ENCODE measurements at regions not wholly inside any gene's neighbourhood (a gene's known extent, or its start where the extent isn't known, plus 50 kb on each side); places are given as distances from the start of the nearest gene placed in this dataset.

DNA sequence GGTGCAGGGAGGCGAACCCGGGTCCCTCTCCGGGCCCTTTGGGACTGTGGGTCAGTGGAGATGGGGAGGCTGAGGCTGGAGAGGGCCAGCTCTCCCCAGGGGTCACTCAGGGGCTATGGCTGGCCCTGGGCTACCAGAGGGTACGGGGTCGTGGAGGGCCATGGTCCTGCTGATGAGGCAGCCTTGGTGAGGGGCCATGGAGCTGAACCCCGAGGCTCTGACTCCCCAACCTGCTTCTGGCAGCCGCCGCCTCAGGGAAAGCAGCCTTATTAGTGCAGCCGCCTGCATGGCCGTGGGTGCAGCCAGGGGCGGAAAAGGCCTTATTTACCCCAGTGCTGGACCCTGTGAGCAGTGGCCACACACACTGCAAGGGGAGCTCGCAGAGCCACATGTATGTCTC lies 139.4 kb downstream of the MIAT start:
- DNase-seq, result no peak
- H3K4me1 ChIP-seq, result no peaks in the 10 kb centered on the region
- in situ Hi-C loops (cut with MboI; ENCODE audit: low sequenced_read_pairs in 4 of 4), result loop anchor here in 1 of 4 donors (25.0 kb wide), 1 partner anchor 91 kb away; no protein-coding TSS in a partner anchor
- no peak overlapping the region for H3K27ac ChIP-seq
- intact Hi-C loops (cut with DNase I; ENCODE audit: low total_unique reads), result no loop called here
- H3K36me3 ChIP-seq, result no peaks in the 10 kb centered on the region
- H3K9me3 ChIP-seq, result no peaks in the 10 kb centered on the region
- ATAC-seq, result no peak
- TF ChIP-seq CTCF (IDR thresholded peaks at IDR 0.05 in 4 of 5, conservative IDR thresholded peaks at IDR 0.05 in 1 of 5) (no peak), POLR2A (IDR thresholded peaks at IDR 0.05) (no peak)
- no peak overlapping the region for H3K4me3 ChIP-seq
- no peaks in the 10 kb centered on the region for H3K27me3 ChIP-seq

- ATAC-seq, result no peak
- no peak overlapping the region for H3K27ac ChIP-seq
- no peak for DNase-seq
- in situ Hi-C loops (cut with MboI; ENCODE audit: low sequenced_read_pairs in 4 of 4) (loop anchor here in 1 of 4 donors (25.0 kb wide), 1 partner anchor 89 kb away; no protein-coding TSS in a partner anchor), intact Hi-C loops (cut with DNase I; ENCODE audit: low total_unique reads) (no loop called here)
- H3K36me3 ChIP-seq, result no peaks in the 10 kb centered on the region
- H3K4me3 ChIP-seq, result no peak overlapping the region
- H3K4me1 ChIP-seq, result no peaks in the 10 kb centered on the region
- H3K9me3 ChIP-seq, result no peaks in the 10 kb centered on the region
- TF ChIP-seq POLR2A (IDR thresholded peaks at IDR 0.05) (no peak), CTCF (IDR thresholded peaks at IDR 0.05 in 4 of 5, conservative IDR thresholded peaks at IDR 0.05 in 1 of 5) (no peak)
- no peaks in the 10 kb centered on the region for H3K27me3 ChIP-seq
These were observed 140.5 kb downstream of the MIAT start for GRCh38 chr22:26797910-26798309.

DNA sequence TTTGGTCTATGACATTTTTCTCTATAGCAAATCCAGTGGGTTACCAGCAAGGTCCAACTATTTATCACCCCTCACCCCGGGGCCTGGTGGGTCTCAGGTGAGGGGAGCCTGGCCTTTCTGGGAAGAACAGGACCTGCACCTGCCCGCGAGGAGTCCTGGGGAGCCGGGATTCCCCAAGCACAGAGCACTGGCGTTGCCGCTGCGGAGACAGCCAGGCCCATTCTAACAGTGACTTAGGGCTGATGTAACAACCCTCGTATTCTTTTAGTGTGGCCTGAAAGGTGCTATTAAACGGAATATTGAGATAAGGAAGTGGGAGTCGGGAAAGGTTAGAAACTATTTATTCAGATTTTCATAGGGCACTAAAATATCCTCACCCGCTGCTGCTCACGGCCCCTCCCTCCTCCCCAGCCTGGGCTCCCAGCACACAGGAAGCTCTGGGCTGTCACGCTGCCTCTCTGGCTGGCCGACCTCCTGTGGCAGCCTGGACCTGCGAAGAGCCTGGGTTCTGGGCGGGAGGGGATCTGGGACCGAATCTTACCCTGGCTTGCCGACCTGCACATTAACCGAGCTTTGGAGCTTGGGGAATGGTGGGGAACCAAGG lies 141.2 kb downstream of the MIAT start:
- intact Hi-C loops (cut with DNase I; ENCODE audit: low total_unique reads), result no loop called here
- Histone ChIP-seq H3K27me3 (no peaks in the 10 kb centered on the region), H3K27ac (no peak overlapping the region), H3K4me3 (no peak overlapping the region), H3K36me3 (no peaks in the 10 kb centered on the region), H3K9me3 (no peaks in the 10 kb centered on the region), H3K4me1 (no peaks in the 10 kb centered on the region)
- in situ Hi-C loops (cut with MboI; ENCODE audit: low sequenced_read_pairs in 4 of 4), result loop anchor here in 1 of 4 donors (25.0 kb wide), 1 partner anchor 89 kb away; no protein-coding TSS in a partner anchor
- DNase-seq (no peak), ATAC-seq (no peak)
- TF ChIP-seq CTCF (IDR thresholded peaks at IDR 0.05 in 4 of 5, conservative IDR thresholded peaks at IDR 0.05 in 1 of 5) (no peak), POLR2A (IDR thresholded peaks at IDR 0.05) (no peak)

- no peak overlapping the region for H3K27ac ChIP-seq
- H3K4me1 ChIP-seq, result no peaks in the 10 kb centered on the region
- H3K9me3 ChIP-seq, result no peaks in the 10 kb centered on the region
- DNase-seq (no peak), ATAC-seq (no peak)
- no peak for TF ChIP-seq POLR2A (IDR thresholded peaks at IDR 0.05)
- no peak for TF ChIP-seq CTCF (IDR thresholded peaks at IDR 0.05 in 4 of 5, conservative IDR thresholded peaks at IDR 0.05 in 1 of 5)
- H3K4me3 ChIP-seq, result no peak overlapping the region
- no peaks in the 10 kb centered on the region for H3K27me3 ChIP-seq
- no peaks in the 10 kb centered on the region for H3K36me3 ChIP-seq
- intact Hi-C loops (cut with DNase I; ENCODE audit: low total_unique reads), result loop anchor here (5.0 kb wide), 1 partner anchor 41 kb away; no protein-coding TSS in a partner anchor
- in situ Hi-C loops (cut with MboI; ENCODE audit: low sequenced_read_pairs in 4 of 4), result loop anchor here in 1 of 4 donors (10.0 kb wide), 1 partner anchor 174 kb away; no protein-coding TSS in a partner anchor
These were observed 143.5 kb downstream of the MIAT start for GRCh38 chr22:26800858-26801257.

Measured in gastrocnemius medialis (tissue), 4 donors.